BJ (cell line): ENCODE measurements at regions not wholly inside any gene's neighbourhood (a gene's known extent, or its start where the extent isn't known, plus 50 kb on each side); places are given as distances from the start of the nearest gene placed in this dataset.

ENCODE experiments used
- CTCF ChIA-PET: fragments of 350-600 bp; formaldehyde crosslinking; extraction: SDS; loops from one replicate; lab custom pipeline; 2021; ENCODE audit warnings: antibody characterized with exemption, inconsistent platforms; lab: Yijun Ruan, JAX
- POLR2A ChIA-PET: fragments of 300-600 bp; sonication (Branson Sonifier 250); formaldehyde crosslinking; extraction: SDS; loops from one replicate; lab custom pipeline; 2021; ENCODE audit warnings: antibody characterized with exemption; lab: Charles Lee
- DNase-seq: peaks from one replicate; pipeline ENCODE4 v3.0.0-alpha.2; 2011; ENCODE audit warnings: low read depth
- H3K27me3 ChIP-seq: 2 replicates; pipeline ENCODE4 v1.6.0; 2011; ENCODE audit warnings: low read length; ENCODE audit not compliant: control insufficient read depth, insufficient read depth
- H3K36me3 ChIP-seq: 2 replicates; pipeline ENCODE4 v1.5.1; 2011; ENCODE audit warnings: low read length; ENCODE audit not compliant: control insufficient read depth, insufficient read depth
- H3K4me3 ChIP-seq: 2 replicates; pipeline ENCODE4 v1.5.1; 2011; ENCODE audit warnings: low read depth, mild to moderate bottlenecking, control low read depth, low read length
- CTCF ChIP-seq: IDR thresholded peaks from 2 replicates; pipeline ENCODE4 v1.5.1; 2011; ENCODE audit warnings: low read depth, mild to moderate bottlenecking, control low read depth, inconsistent platforms, low read length, moderate library complexity; ENCODE audit not compliant: insufficient read depth

GRCh38 chr5:119811458-119811857 is 182.1 kb downstream of the FAM170A start:
- no peak for TF ChIP-seq CTCF
- H3K36me3 ChIP-seq = no peaks in the 10 kb centered on the region
- H3K27me3 ChIP-seq = no peaks in the 10 kb centered on the region
- ChIA-PET CTCF (interaction anchor here (1.2 kb wide), 1 partner anchor 10 kb away, joined by 3 read pairs; no protein-coding TSS in a partner anchor), POLR2A (no interaction called here)
- no peak for DNase-seq
- no peak overlapping the region for H3K4me3 ChIP-seq

GRCh38 chr5:119814655-119815054 is 185.3 kb downstream of the FAM170A start:
- no peak for DNase-seq
- POLR2A ChIA-PET = no interaction called here

GRCh38 chr5:119816055-119816454 is 186.7 kb downstream of the FAM170A start:
- Histone ChIP-seq H3K36me3 (no peaks in the 10 kb centered on the region), H3K4me3 (no peak overlapping the region), H3K27me3 (no peaks in the 10 kb centered on the region)
- no peak for TF ChIP-seq CTCF
- ChIA-PET CTCF (no interaction called here), POLR2A (no interaction called here)
- no peak for DNase-seq

More at GRCh38 chr5:119814655-119815054, 185.3 kb downstream of the FAM170A start:
- Histone ChIP-seq H3K27me3 (no peaks in the 10 kb centered on the region), H3K36me3 (no peaks in the 10 kb centered on the region), H3K4me3 (no peak overlapping the region)
- TF ChIP-seq CTCF = no peak
- CTCF ChIA-PET = no interaction called here

- Histone ChIP-seq H3K4me3 (no peak overlapping the region), H3K36me3 (no peaks in the 10 kb centered on the region), H3K27me3 (no peaks in the 10 kb centered on the region)
- CTCF ChIA-PET = no interaction called here
- no peak for TF ChIP-seq CTCF
- POLR2A ChIA-PET = no interaction called here
- DNase-seq = no peak
These were observed 190.7 kb downstream of the FAM170A start for GRCh38 chr5:119820016-119820415.

- no peak for TF ChIP-seq CTCF
- ChIA-PET CTCF (no interaction called here), POLR2A (no interaction called here)
- no peaks in the 10 kb centered on the region for H3K27me3 ChIP-seq
- no peaks in the 10 kb centered on the region for H3K36me3 ChIP-seq
- H3K4me3 ChIP-seq = no peak overlapping the region
- no peak for DNase-seq
These were observed 191.2 kb downstream of the FAM170A start for GRCh38 chr5:119820608-119821007.
